T-helper 22 cell (primary cell): ENCODE measurements at regions not wholly inside any gene's neighbourhood (a gene's known extent, or its start where the extent isn't known, plus 50 kb on each side); places are given as distances from the start of the nearest gene placed in this dataset.

Experiments used
- DNase-seq: peaks from one replicate; pipeline ENCODE4 v3.0.0-alpha.2; 2020; ENCODE audit warnings: low read depth

DNA sequence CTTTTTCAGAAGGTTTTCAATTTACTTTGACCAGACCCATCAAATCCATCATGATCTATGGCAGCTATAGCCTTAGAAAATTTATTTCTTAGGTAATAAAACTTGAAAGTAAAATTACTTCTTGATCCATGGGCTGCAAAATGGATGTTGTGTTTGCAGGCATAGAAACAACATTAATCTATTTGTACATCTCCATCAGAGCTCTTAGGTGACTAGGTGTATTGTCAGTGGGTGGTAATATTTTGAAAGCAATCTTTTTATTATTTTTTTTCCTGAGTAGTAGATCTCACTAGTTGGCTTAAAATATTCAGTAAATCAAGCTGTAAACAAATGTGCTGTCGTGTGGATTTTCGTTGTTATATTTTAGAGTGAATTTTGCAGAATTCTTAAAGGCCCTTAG is 710.0 kb downstream of the SLITRK6 start:
- no peak for DNase-seq

DNA sequence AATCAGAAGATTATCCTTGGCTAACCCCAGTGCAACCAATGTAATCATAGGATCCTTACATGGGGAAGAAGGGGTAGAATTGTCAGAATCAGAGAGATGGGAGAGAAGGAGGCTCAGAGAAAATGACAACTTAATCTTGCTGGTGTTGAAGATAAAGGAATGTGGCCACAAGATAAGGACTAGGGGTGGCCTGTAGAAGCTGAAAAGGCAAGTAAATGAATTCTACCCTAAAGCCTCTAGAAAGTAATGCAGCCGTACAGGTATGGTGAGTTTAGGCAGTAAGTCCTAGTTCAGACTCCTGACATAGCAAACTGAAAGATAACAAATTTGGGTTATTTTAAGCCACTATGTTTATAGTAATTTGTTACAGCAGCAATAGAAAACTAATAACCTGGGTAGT is 718.5 kb downstream of the SLITRK6 start:
- DNase-seq, result no peak

DNA sequence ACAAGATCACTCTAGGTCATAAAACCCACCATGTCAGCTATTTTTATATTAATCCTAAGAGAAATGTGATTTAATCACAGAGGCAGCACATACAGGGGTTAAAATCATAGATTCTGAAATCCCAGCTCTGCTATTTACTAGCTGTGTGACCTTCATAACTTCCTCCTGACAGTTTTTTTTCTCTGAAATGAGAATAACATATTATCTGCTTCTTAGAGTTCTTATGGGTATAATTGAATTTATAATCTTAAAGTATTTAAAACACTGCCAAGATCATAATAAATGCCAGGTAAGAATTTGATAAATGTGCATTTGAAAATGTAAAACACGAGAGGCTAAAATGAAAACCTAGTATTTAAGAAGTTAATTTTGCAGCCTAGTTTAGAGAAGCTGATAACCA is 722.9 kb downstream of the SLITRK6 start:
- no peak for DNase-seq

DNA sequence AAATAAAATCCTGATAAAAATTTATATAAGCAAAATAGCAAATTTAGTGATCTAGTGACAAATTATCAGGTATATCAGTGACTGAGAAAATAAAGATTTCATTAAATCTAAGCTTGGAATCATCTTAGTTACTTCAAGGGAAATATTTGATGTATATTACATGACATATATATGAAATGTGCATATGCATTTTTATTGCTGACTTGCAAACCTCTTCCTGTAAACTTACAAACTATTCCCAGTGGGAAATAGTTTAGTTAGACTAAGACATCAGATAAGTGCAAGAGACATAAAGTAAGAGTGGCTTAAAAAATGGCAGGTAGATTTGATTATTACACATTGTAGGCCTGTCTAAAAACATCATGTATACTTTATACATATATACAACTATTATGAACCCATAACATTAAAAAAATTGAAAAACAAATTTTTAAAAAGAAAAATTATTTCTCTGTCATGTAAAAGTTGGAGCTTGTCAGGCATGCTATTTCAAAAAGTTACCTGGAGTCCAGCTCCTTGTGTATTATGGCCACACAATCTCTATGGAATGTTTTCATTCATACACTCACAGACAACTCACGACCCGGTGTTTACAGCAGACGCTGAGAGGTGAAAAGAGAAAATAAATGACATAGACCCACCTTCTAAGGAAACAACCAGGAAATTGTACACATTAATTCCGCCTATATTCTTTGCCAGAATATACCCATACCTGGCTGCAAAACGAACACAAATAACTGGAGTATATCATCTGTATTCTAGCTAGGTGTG is 724.5 kb downstream of the SLITRK6 start:
- DNase-seq, result no peak

DNA sequence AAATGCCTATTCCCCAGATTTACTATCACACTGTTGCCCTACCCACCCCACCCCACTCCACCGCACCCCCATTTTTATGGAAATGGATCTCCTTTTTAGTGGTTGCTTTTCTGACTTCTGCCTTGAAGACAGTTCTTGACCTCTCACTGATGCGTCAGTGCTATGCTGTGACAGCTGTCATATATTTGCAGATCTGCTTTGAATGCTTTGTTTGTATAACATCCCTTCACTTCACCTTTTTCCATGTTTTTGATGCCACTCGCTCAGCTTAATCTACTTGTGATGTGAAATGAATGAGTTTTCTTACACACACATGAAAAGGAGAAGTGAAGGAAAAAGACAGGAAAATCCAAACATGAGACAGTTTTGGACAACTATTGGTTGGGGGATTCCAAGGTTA is 731.0 kb downstream of the SLITRK6 start:
- no peak for DNase-seq

DNA sequence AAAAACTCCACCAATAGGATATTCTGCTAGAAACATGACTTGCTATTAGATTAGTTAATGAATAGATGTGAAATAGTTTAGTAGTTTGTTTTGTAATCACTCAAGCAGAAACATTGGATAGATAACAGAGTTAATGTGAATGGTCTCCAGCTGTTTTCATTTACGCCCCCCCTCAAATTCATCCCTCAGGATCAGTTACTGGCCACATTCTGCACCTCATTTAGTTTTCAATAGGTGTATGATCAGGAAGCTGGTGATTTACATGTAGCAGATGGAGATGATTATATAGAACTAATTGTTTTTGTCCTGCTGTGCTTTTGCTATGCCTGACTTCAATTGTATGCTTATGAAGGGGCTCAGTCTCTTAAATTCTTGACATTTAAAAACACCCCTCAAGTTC is 759.0 kb downstream of the SLITRK6 start:
- no peak for DNase-seq

DNA sequence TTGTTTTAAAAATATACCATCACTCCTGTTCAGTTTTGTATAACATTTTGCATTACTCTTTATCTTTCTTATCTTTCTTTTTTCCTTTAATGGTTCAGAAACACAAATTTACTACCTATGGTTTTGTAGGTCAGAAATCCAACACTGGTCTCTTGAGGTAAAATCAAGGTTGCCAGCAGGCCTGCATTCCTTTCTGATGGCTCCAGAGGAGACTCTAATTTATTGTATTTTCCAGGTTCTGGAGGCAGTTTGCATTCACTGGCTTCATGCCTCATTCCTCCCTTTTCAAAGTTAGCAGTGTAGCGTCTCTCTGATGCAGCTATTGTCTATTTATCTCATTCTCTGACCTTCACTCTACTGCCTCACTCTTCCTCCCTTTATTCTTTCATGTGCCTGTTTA is 767.4 kb downstream of the SLITRK6 start:
- DNase-seq, result no peak

DNA sequence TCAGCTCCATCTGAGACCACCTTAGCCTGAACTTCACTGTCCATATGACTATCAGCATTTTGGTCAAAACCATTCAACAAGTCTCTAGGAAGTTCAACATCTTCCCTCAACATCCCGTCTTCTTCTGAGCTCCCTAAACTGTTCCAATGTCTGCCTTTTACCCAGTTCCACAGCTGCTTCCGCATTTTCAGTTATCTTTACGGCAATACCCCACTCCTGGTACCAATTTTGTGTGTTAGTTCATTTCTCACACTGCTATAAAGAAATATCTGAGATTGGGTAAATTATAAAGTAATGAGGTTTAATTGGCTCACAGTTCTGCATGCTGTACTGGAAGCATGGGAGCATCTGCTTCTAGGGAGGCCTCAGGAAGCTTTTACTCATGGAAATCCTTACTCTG is 771.2 kb downstream of the SLITRK6 start:
- DNase-seq, result no peak

DNA sequence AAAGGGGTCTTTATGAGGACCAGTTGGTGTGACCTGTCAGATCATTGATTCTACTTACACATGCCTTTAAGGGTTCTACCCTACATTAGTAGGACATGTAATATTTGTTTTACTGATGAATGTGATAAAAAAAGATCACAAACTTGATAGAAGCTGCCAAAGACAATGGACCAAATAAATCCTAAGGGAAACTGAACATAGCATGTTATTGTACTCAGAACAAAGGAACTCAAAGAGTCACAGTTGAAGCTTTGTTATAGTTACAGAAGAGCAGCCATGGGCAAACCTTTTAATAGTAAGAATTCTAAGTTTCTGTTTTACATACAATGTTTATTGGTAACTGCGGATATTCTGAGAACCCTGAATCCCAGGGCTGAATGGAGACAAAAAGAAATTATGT is 780.1 kb downstream of the SLITRK6 start:
- DNase-seq, result no peak

DNA sequence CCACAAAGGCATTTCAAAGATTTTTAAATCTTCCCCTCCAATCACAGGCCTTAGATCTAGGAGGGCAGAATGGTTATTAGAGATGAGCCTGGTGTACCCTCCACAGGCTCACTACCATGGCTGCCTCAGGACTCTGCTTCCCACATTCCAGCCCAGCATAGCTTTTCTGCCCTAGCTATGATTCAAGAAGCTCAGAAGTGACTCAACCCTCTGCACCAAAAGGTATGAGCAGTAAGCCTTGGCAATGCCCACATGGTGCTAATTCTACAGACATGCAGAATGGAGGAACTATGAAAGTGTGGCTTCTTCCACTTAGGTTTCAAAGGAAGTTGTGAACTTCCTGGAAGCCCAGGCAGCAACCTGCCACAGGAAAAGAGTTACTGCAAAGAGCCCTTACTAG is 786.2 kb downstream of the SLITRK6 start:
- no peak for DNase-seq

DNA sequence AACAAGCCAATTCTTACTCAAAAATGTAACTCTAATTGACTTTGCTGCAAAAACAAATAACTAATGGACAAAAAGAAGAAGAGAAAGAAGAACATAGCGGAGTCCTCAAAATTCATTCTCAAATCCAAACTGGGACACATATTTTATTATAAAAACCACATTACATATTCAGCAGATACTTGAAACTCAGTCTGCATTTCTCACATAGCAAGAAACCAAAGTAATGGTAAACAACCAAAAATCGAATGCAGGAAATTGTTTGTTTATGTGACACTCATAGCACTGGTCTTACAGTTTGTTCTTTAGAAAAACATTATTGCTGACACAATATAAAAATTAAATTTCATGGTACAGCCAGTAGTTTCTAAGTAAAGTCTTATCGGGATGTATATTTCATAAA is 789.8 kb downstream of the SLITRK6 start:
- no peak for DNase-seq

DNA sequence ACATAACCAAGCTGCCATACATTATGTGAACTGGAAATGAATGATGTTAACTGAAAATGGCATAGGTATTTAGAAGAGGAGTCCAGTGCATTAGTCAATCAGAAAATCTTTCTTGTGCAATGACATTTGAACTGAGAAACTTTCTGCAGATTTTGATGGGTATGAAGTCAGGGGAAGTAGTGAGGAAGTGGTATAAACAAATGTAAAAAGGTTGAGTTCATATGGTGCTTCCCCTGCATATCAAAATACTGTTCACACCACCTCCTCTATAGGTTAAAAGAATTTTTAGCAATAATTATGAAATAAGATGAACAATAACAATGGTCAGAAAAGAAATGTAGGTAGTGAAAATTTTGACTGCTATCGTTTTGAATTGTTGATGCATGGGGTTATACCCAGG is 800.0 kb downstream of the SLITRK6 start:
- DNase-seq, result no peak

DNA sequence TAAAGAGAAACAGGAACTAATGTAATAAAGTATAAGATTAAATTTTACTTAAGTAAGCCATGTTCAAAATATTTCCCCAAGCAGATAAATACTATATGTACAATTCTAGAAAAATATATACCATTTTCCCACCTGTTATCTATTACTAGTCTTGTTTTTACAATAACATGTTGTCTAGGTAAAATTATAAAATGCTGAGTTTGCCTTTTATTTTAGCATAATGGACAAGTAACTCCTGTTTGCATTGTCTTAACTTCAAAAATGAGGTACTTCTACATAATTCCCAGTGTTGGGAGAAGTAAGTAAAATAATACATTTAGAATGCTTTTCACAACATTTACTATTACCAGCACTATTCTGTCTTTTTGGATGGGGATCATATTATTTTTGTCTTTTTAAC is 800.5 kb downstream of the SLITRK6 start:
- no peak for DNase-seq

DNA sequence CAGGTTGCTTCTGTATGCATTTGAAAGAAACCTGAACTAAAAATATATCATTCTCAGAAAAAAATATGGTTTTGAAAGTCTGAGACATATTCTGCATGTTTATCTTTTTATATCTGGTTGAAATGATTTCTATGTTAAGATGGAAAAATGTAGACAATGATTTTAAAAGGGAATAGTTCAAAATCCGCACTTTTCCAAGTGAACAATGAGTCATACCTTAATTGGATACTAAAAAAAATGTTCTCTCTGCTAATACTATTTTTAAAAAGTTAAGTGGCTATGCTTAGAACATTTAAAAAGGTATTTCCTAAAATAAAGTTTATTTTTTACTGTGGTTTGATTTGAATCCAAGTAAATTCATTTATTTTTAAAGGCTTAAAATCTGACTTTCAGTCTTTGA is 801.4 kb downstream of the SLITRK6 start:
- DNase-seq, result no peak

DNA sequence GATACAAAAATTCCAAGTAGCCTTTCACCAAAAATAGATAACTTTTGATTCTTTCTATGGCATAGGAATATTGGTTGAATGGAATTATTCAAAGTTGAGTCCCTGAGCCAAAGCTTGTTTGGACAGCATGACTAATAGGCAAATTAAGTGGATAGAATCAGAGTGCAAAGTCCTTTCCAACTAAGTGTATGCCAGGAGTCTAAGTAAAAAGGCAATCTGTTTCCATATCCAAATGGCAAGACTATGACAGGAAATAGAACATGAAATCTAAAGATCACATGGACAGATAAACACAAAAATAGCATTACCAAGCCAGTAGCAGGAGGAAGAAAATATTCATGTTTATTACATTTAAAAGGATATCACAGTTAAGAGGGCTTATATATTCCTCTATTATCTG is 804.6 kb downstream of the SLITRK6 start:
- no peak for DNase-seq

DNA sequence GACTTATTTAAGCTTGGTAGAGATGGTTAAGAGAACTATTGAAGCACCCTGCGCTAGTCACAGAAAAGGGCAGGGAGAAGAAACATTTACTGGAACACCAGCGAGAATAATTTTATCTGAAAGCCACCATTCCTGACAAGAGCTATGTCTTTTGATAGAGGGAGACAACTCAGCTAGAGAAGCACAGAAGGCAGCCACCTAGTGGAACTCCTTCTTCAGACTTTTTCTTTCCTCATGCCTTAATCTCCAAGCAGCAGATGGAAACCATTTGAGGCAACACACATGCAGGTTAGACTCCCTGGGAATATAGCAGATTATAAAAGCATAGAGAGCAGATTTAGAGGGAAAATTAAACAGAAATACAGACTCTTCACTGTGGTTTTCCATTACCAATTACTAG is 813.4 kb downstream of the SLITRK6 start:
- no peak for DNase-seq

DNA sequence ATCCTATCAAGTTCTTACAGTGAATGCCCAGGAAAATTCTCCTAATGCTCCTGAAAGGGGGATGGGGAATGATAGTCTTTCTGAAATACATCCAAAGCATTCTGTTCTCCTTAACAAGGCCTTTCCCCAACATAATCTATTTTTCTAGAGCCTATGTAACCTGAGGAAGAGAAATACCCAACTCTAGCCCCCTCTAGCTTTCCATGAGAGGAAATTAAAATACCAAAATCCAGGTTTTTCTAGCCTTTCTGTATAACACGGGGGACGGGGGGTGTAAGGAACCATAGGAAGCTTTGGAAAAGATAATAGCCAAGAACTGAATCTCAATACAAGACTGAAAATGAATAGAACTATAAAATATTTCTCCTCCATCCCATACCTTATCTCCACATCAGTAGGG is 815.9 kb downstream of the SLITRK6 start:
- no peak for DNase-seq

DNA sequence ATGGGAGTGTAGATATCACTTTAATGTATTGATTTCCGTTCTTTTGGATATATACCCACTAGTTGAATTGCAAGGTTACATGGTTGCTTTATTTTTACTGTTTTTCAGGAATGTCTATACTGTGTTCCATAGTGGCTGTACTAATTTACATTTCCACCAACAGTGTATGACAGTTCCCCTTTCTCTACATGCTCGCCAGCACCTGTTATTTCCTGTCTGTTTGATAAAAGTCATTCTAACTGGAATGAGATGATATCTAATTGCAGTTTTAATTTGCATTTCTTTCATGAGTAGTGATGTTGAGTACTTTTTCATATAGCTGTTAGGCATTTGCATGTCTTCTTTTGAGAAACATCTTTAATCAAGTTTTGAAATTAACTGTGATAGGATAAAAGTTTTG is 818.6 kb downstream of the SLITRK6 start:
- DNase-seq, result no peak

DNA sequence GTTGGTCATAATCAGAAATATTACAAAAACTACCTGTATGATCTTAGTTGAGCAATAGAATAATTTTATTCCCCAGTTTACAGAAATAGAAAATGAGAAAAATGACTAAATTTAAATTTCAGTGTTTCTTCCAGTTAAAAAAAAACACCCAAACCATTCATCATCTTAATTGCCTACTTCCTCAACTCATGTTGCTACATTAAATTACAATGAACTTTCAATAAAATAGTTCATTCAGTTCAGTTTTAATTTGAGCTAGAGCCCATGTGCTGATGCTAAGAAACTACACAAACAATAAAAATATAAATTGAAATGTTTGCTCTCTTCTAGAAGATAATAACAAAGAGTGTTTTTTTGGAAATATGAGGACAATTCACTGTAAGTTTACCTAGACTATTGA is 820.4 kb downstream of the SLITRK6 start:
- DNase-seq, result no peak

DNA sequence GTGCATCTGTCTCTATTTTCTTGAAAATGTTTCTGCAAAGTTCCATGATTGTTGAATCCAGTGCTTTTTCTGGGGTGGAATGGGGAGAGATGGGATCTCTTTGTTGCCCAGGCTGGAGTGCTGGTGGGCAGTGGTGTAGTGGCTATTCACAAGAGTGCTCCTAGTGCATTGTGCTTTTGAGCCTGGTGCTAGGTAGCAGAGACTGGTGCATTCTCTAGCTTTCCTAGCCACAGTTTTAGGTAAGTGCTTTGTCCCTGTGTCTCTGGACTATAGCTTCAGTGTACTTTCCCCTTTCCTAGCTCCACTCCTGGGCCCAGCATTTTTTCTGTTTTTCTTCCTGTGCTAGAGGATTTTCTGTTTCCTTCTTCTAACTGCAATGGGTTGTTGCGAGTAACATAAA is 825.6 kb downstream of the SLITRK6 start:
- DNase-seq, result no peak

DNA sequence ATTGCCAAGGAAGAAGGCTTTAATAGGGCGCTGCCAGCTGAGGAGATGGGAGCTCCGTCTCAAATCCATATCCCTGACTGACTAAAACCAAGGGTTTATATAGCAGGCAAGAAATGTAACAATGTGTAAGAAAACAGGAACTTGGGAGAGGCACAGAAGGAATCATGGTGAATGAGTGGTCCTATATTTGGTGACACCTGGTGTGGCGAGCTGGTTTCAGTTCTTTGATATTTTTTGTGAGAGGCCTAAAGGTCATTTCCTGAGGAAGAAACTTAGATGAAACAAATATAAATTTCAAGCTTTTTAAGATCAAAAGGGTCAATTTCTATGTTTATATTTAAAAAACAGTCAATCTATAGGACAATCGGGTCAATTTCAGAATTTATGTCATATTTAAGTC is 826.3 kb downstream of the SLITRK6 start:
- DNase-seq, result no peak

DNA sequence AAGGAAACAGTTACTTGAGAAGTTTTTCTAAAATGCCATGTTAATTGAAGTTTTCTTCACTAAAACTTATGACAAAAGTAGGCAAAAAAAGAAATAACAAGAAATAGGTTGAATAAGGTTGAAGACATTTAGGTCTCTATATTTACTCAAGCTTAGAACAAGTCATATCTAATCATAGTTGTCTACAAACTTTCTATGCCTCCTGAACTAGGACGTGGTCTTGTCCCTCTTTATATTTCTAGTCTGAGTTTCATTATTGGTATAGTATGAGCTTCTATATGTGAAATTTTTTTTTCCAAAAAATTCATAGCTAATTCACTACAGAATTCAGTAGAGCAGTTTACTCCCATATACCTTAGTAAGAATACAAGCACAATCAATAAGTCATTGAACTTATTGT is 836.4 kb downstream of the SLITRK6 start:
- no peak for DNase-seq

DNA sequence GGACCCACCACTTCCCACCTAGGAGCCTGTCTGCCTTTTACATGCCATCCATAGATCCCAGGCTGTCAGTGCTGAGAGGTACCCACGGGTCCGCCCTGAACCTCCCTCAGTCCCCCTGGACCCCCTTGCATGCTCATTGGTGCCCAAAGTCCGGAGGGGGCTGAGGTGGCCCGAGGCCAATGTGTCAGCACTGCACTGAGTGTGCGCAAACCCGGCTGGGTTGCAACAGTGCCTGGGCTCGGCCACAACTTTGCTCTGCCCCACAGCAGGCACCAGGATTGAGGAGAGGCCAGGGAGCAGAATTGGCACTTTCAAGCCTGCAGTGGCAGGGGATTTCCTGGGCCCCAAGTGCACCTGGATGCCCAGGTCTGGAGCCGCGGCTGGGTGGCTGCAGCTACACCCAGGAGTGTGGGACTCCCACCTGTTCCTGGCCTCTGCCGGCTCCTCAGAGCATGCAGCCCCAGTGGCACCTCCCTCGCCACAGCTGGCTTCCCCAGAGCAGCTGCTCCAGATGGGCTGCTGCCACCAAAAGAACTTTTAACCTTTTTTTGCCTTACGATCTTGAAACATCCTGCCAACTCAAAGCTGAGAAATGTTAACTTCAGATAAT is 837.0 kb downstream of the SLITRK6 start:
- no peak for DNase-seq

DNA sequence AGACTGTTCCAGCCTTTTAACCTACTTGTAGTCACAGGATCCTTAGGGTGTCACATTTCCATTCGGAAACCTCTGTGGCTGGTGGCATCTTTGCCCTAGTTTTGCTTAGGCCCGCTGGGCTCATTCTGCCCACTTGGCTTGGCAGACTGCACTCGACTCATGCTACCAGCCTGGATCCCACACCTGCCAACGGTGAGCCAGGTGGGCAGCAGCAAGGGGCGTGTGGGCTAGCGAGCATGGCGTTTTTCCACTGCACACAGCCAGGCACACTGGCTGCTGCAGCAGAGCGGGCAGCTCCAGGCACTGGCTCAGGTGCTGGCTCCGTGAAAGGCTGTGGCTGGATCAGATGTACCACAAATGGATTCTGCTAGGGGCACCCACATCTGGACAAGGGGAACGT is 838.2 kb downstream of the SLITRK6 start:
- no peak for DNase-seq
